Left lung (tissue), 4 donors: ENCODE measurements at regions not wholly inside any gene's neighbourhood (a gene's known extent, or its start where the extent isn't known, plus 50 kb on each side); places are given as distances from the start of the nearest gene placed in this dataset.

Experiments
- ATAC-seq: fragments of 200-7000 bp; cut with Tn5 transposase; one replicate; pipeline ENCODE4 v1.9.1; 2020; ENCODE audit warnings: moderate library complexity
- DNase-seq, 4 donors: peaks; one replicate each; pipeline ENCODE4 v3.0.0-alpha.2; 2013 to 2020
- H3K27ac ChIP-seq, 2 donors: fragments of 200-600 bp; sonication (generic) in 1 of 2; one replicate each; pipeline versions ENCODE4 v1.5.0 to v1.8.0; 2020 to 2021
- H3K27me3 ChIP-seq, 2 donors: fragments of 200-600 bp; sonication (generic) in 1 of 2; one replicate each; pipeline versions ENCODE4 v1.5.0 to v1.8.0; 2020 to 2021
- H3K36me3 ChIP-seq, 2 donors: fragments of 200-600 bp; sonication (generic) in 1 of 2; one replicate each; pipeline versions ENCODE4 v1.5.0 to v1.8.0; 2020 to 2021
- H3K4me1 ChIP-seq, 2 donors: fragments of 200-600 bp; one replicate each; pipeline ENCODE4 v1.8.0; 2021
- H3K4me3 ChIP-seq, 2 donors: fragments of 200-600 bp; sonication (generic) in 1 of 2; one replicate each; pipeline versions ENCODE4 v1.5.0 to v1.8.0; 2020 to 2021; ENCODE audit warnings: mild to moderate bottlenecking in 1 of 2
- H3K9me3 ChIP-seq, 2 donors: fragments of 200-600 bp; sonication (generic) in 1 of 2; one replicate each; pipeline versions ENCODE4 v1.5.0 to v1.8.0; 2020 to 2021
- intact Hi-C, 2 donors: fragments of 100-400 bp; cut with DNase I; formaldehyde crosslinking; loops; one replicate each; pipeline versions ENCODE4 v1.11.2 to v1.14.2; 2022
- TF ChIP-seq, protein P1 (sequence below), 2 donors: fragments of 200-600 bp; sonication (generic) in 1 of 2; IDR thresholded peaks; one replicate each; pipeline versions ENCODE4 v1.5.0 to v1.8.0; 2021; ENCODE audit warnings: antibody characterized with exemption in 2 of 2
- donor health status: DM: no; HTN: yes; CAD: no.
- donor health status: DM: no; HTN: no; CAD: no.

- H3K27ac ChIP-seq: no peak overlapping the region
Observed at GRCh38 chrX:139299309-139299708, 231.2 kb upstream of the F9 start.

DNA sequence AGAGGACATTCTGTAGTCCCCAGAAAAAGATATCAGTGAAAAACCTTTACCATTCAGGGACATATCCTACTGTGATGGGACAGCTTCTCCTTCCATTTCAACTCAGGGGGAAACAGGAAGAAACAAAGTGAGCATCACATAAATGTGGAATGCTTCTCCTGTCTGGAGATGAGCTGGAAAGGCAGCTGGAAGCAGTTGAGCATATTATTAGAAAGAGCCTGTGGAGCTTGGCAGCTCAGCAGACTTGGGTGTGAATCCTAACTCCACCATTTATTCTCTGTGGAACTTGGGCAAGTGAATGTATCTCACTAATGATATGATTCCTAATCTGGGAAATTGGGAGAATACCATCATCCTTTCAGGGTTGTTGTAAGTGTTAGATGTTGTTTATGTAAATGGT is 232.1 kb upstream of the F9 start:
- H3K27ac ChIP-seq: no peak overlapping the region
- no peaks in the 10 kb centered on the region for H3K9me3 ChIP-seq
- intact Hi-C loops: no loop called here
- ATAC-seq: no peak
- TF ChIP-seq, protein P1, sequence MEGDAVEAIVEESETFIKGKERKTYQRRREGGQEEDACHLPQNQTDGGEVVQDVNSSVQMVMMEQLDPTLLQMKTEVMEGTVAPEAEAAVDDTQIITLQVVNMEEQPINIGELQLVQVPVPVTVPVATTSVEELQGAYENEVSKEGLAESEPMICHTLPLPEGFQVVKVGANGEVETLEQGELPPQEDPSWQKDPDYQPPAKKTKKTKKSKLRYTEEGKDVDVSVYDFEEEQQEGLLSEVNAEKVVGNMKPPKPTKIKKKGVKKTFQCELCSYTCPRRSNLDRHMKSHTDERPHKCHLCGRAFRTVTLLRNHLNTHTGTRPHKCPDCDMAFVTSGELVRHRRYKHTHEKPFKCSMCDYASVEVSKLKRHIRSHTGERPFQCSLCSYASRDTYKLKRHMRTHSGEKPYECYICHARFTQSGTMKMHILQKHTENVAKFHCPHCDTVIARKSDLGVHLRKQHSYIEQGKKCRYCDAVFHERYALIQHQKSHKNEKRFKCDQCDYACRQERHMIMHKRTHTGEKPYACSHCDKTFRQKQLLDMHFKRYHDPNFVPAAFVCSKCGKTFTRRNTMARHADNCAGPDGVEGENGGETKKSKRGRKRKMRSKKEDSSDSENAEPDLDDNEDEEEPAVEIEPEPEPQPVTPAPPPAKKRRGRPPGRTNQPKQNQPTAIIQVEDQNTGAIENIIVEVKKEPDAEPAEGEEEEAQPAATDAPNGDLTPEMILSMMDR (IDR thresholded peaks at IDR 0.05): no peak
- no peak for DNase-seq
- H3K27me3 ChIP-seq: no peaks in the 10 kb centered on the region
- no peaks in the 10 kb centered on the region for H3K36me3 ChIP-seq
- no peak overlapping the region for H3K4me3 ChIP-seq
- H3K4me1 ChIP-seq: no peaks in the 10 kb centered on the region

More at GRCh38 chrX:139299309-139299708, 231.2 kb upstream of the F9 start:
- ATAC-seq (no peak), DNase-seq (no peak)
- intact Hi-C loops: no loop called here
- Histone ChIP-seq H3K27me3 (no peaks in the 10 kb centered on the region), H3K36me3 (no peaks in the 10 kb centered on the region), H3K4me3 (no peak overlapping the region), H3K4me1 (no peaks in the 10 kb centered on the region), H3K9me3 (no peaks in the 10 kb centered on the region)
- TF ChIP-seq, protein P1 (IDR thresholded peaks at IDR 0.05): no peak

GRCh38 chrX:139297638-139298037 is 232.9 kb upstream of the F9 start:
- intact Hi-C loops: no loop called here
- no peak overlapping the region for H3K27ac ChIP-seq
- ATAC-seq: no peak

GRCh38 chrX:139293991-139294390 is 236.5 kb upstream of the F9 start:
- no peak overlapping the region for H3K27ac ChIP-seq
- no peaks in the 10 kb centered on the region for H3K9me3 ChIP-seq
- no peaks in the 10 kb centered on the region for H3K36me3 ChIP-seq
- DNase-seq: no peak
- H3K27me3 ChIP-seq: no peaks in the 10 kb centered on the region
- ATAC-seq: no peak
- H3K4me3 ChIP-seq: no peak overlapping the region
- TF ChIP-seq, protein P1 (IDR thresholded peaks at IDR 0.05): no peak
- no peaks in the 10 kb centered on the region for H3K4me1 ChIP-seq
- intact Hi-C loops: no loop called here

More at GRCh38 chrX:139297638-139298037, 232.9 kb upstream of the F9 start:
- Histone ChIP-seq H3K4me3 (no peak overlapping the region), H3K27me3 (no peaks in the 10 kb centered on the region), H3K36me3 (no peaks in the 10 kb centered on the region), H3K4me1 (no peaks in the 10 kb centered on the region), H3K9me3 (no peaks in the 10 kb centered on the region)
- TF ChIP-seq, protein P1 (IDR thresholded peaks at IDR 0.05): no peak
- DNase-seq: no peak

- DNase-seq: no peak
- TF ChIP-seq, protein P1 (IDR thresholded peaks at IDR 0.05): no peak
- no peak for ATAC-seq
- Histone ChIP-seq H3K4me1 (no peaks in the 10 kb centered on the region), H3K4me3 (no peak overlapping the region), H3K9me3 (no peaks in the 10 kb centered on the region), H3K36me3 (no peaks in the 10 kb centered on the region), H3K27ac (no peak overlapping the region), H3K27me3 (no peaks in the 10 kb centered on the region)
- intact Hi-C loops: no loop called here
Observed at GRCh38 chrX:139290310-139290709, 240.2 kb upstream of the F9 start.
